HL-60 (cell line): ENCODE measurements at regions not wholly inside any gene's neighbourhood (a gene's known extent, or its start where the extent isn't known, plus 50 kb on each side); places are given as distances from the start of the nearest gene placed in this dataset.

Source experiments
- GABPA ChIP-seq: IDR thresholded peaks from 2 replicates; pipeline ENCODE4 v1.6.1; 2012; ENCODE audit warnings: low read depth
- POLR2AphosphoS5 ChIP-seq: IDR thresholded peaks from 2 replicates; pipeline ENCODE4 v1.6.1; 2012; ENCODE audit warnings: low read depth
- SPI1 ChIP-seq: IDR thresholded peaks from 2 replicates; pipeline ENCODE4 v1.6.1; 2012; ENCODE audit warnings: low read depth, mild to moderate bottlenecking, borderline replicate concordance
- TF ChIP-seq, protein P1 (sequence below): IDR thresholded peaks from one replicate; pipeline ENCODE4 v1.5.1; 2011; ENCODE audit warnings: low read length, control low read depth, inconsistent platforms; ENCODE audit not compliant: insufficient read depth
- TF ChIP-seq, protein P2 (sequence below): IDR thresholded peaks from 2 replicates; pipeline ENCODE4 v1.6.1; 2012; ENCODE audit warnings: low read depth; ENCODE audit not compliant: insufficient replicate concordance

DNA sequence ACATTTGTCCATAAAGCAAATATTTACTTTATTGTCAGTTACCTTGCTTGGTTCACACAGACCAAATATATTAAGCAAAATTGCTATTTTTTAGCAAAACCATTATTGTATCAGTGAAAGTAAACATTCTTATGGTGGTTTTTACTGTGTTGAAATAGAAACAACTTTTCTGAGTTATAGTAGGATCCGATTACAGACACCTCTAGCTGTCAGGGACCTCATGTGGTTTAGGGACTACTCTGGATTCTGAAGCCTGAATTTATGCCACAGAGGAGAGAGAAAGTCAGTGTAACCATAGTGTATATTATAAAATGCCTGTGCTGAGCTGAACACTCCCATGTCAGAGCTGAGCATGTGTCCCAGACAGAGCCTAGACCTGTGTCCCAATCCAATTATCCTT is 287.5 kb downstream of the FLRT2 start:
- TF ChIP-seq POLR2AphosphoS5, result no peak
- TF ChIP-seq, protein P1, sequence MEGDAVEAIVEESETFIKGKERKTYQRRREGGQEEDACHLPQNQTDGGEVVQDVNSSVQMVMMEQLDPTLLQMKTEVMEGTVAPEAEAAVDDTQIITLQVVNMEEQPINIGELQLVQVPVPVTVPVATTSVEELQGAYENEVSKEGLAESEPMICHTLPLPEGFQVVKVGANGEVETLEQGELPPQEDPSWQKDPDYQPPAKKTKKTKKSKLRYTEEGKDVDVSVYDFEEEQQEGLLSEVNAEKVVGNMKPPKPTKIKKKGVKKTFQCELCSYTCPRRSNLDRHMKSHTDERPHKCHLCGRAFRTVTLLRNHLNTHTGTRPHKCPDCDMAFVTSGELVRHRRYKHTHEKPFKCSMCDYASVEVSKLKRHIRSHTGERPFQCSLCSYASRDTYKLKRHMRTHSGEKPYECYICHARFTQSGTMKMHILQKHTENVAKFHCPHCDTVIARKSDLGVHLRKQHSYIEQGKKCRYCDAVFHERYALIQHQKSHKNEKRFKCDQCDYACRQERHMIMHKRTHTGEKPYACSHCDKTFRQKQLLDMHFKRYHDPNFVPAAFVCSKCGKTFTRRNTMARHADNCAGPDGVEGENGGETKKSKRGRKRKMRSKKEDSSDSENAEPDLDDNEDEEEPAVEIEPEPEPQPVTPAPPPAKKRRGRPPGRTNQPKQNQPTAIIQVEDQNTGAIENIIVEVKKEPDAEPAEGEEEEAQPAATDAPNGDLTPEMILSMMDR, result no peak
- TF ChIP-seq, protein P2, sequence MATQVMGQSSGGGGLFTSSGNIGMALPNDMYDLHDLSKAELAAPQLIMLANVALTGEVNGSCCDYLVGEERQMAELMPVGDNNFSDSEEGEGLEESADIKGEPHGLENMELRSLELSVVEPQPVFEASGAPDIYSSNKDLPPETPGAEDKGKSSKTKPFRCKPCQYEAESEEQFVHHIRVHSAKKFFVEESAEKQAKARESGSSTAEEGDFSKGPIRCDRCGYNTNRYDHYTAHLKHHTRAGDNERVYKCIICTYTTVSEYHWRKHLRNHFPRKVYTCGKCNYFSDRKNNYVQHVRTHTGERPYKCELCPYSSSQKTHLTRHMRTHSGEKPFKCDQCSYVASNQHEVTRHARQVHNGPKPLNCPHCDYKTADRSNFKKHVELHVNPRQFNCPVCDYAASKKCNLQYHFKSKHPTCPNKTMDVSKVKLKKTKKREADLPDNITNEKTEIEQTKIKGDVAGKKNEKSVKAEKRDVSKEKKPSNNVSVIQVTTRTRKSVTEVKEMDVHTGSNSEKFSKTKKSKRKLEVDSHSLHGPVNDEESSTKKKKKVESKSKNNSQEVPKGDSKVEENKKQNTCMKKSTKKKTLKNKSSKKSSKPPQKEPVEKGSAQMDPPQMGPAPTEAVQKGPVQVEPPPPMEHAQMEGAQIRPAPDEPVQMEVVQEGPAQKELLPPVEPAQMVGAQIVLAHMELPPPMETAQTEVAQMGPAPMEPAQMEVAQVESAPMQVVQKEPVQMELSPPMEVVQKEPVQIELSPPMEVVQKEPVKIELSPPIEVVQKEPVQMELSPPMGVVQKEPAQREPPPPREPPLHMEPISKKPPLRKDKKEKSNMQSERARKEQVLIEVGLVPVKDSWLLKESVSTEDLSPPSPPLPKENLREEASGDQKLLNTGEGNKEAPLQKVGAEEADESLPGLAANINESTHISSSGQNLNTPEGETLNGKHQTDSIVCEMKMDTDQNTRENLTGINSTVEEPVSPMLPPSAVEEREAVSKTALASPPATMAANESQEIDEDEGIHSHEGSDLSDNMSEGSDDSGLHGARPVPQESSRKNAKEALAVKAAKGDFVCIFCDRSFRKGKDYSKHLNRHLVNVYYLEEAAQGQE, result no peak
- no peak for TF ChIP-seq GABPA
- no peak for TF ChIP-seq SPI1
